ENCODE measurements at regions not wholly inside any gene's neighbourhood (a gene's known extent, or its start where the extent isn't known, plus 50 kb on each side); places are given as distances from the start of the nearest gene placed in this dataset.

GRCh38 chr5:172503925-172504700 is 49.8 kb upstream of the SH3PXD2B start:
- TF ChIP-seq, protein P1, sequence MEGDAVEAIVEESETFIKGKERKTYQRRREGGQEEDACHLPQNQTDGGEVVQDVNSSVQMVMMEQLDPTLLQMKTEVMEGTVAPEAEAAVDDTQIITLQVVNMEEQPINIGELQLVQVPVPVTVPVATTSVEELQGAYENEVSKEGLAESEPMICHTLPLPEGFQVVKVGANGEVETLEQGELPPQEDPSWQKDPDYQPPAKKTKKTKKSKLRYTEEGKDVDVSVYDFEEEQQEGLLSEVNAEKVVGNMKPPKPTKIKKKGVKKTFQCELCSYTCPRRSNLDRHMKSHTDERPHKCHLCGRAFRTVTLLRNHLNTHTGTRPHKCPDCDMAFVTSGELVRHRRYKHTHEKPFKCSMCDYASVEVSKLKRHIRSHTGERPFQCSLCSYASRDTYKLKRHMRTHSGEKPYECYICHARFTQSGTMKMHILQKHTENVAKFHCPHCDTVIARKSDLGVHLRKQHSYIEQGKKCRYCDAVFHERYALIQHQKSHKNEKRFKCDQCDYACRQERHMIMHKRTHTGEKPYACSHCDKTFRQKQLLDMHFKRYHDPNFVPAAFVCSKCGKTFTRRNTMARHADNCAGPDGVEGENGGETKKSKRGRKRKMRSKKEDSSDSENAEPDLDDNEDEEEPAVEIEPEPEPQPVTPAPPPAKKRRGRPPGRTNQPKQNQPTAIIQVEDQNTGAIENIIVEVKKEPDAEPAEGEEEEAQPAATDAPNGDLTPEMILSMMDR (IDR thresholded peaks at IDR 0.05; ENCODE audit: insufficient read depth, low read depth, low read length), result no peak
- Histone ChIP-seq H3K4me3 (ENCODE audit: low read depth, low read length) (no peak overlapping the region), H3K27me3 (ENCODE audit: control insufficient read depth, insufficient read depth, low read length) (peaks cover 7% of the 10 kb centered on the region), H3K36me3 (ENCODE audit: control insufficient read depth, insufficient read depth, low read length) (no peaks in the 10 kb centered on the region)
- DNase-seq (ENCODE audit: low read depth), result no peak
- POLR2A ChIA-PET, result no interaction called here
- CTCF ChIA-PET, result interaction anchor here (1.1 kb wide), 1 partner anchor 10 kb away, joined by 3 read pairs; no protein-coding TSS in a partner anchor

Measured in BJ (cell line).